ENCODE measurements at regions not wholly inside any gene's neighbourhood (a gene's known extent, or its start where the extent isn't known, plus 50 kb on each side); places are given as distances from the start of the nearest gene placed in this dataset.

DNA sequence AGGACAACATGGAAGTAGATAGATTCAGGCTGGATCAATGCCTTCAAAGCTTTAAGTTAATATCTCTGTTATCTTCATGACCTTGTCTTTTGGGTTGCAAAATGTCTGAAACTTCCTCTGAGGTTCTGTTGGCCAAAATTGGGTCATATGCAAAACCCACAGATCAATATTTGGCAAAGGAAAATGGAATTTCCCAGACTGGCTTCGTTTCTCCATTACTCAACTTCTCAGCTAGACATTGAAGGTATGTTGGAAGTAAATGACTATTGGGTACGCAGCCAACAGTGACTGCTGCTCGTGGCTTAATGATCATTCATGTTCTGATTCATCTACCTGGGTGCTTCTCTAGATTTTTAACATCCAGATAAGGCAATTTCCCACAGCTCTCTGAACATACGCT lies 675.4 kb upstream of the SGO1 start:
- no peak overlapping the region for H3K4me3 ChIP-seq (replicated peaks in 1 of 2; ENCODE audit: low read depth in 2 of 2, low read length in 2 of 2)
- no peak for DNase-seq (ENCODE audit: low read depth in 2 of 2)
- TF ChIP-seq CTCF (IDR thresholded peaks at IDR 0.05; ENCODE audit: low read depth, low read length): no peak

- no peak for TF ChIP-seq CTCF (IDR thresholded peaks at IDR 0.05; ENCODE audit: low read depth, low read length)
- H3K4me3 ChIP-seq (replicated peaks in 1 of 2; ENCODE audit: low read depth in 2 of 2, low read length in 2 of 2): no peak overlapping the region
- no peak for DNase-seq (ENCODE audit: low read depth in 2 of 2)
Measured at GRCh38 chr3:20857636-20858035, 671.6 kb upstream of the SGO1 start.

DNA sequence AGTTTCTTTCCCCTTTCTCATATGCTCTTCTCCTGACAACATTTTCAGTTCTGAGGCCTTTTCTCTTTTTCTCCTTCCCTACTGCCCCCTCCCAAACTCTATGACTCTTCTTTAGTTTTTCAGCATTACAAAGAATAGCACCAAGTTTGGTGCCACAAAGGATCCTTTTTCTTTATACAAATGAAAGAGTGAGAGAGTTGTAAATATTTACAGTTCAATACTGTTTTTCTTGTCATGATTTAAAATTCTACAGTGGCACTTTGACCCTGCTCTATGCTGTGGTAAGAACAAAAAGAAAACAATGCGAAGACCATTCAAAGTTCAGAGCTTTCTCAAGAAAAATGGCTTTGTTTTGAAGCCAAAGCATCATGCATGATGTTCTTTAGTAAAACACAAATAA lies 667.9 kb upstream of the SGO1 start:
- H3K4me3 ChIP-seq (replicated peaks in 1 of 2; ENCODE audit: low read depth in 2 of 2, low read length in 2 of 2): no peak overlapping the region
- DNase-seq (ENCODE audit: low read depth in 2 of 2): no peak
- no peak for TF ChIP-seq CTCF (IDR thresholded peaks at IDR 0.05; ENCODE audit: low read depth, low read length)

DNA sequence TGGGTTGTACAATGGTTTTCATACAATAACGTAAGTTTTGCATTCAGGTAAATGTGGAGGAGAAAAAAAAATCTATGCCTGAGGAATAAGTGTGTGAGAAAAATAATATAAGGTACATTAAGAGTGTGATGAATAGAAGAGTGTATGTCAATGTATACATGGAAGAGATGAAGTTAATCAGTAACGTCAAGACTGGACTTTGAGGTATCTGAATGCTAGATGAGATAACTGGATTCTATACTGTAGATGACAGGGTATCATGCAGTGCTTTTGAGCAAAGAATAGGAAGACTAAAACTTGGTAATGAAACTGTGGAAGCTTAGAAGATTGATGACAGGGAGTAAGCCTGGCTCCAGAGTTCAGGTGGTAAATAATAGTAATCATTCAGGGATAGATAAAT lies 666.7 kb upstream of the SGO1 start:
- H3K4me3 ChIP-seq (replicated peaks in 1 of 2; ENCODE audit: low read depth in 2 of 2, low read length in 2 of 2): no peak overlapping the region
- no peak for TF ChIP-seq CTCF (IDR thresholded peaks at IDR 0.05; ENCODE audit: low read depth, low read length)
- DNase-seq (ENCODE audit: low read depth in 2 of 2): no peak

GRCh38 chr3:20849975-20850374 lies 664.0 kb upstream of the SGO1 start:
- DNase-seq (ENCODE audit: low read depth in 2 of 2): no peak
- no peak overlapping the region for H3K4me3 ChIP-seq (replicated peaks in 1 of 2; ENCODE audit: low read depth in 2 of 2, low read length in 2 of 2)
- TF ChIP-seq CTCF (IDR thresholded peaks at IDR 0.05; ENCODE audit: low read depth, low read length): no peak

GRCh38 chr3:20846832-20847231 lies 660.8 kb upstream of the SGO1 start:
- no peak overlapping the region for H3K4me3 ChIP-seq (replicated peaks in 1 of 2; ENCODE audit: low read depth in 2 of 2, low read length in 2 of 2)
- TF ChIP-seq CTCF (IDR thresholded peaks at IDR 0.05; ENCODE audit: low read depth, low read length): no peak
- no peak for DNase-seq (ENCODE audit: low read depth in 2 of 2)

DNA sequence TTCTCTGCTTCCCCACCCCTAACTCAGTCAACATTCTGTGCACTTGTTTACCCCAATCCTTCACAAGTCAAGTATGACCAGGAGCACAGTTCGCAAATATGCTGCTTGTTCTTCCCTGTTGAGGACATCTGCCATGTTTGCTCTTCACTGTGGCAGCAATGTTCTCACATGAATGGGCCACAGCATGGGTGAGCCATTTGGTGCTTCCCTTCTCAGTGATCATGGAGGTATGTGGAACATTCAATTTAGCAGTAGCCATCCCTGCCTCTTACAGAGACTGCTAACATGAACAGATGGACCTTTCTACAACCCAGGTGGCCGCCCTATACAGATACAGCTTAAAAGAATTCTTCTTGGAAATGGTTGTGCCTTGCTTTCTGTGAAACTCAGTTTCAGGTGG lies 660.1 kb upstream of the SGO1 start:
- TF ChIP-seq CTCF (IDR thresholded peaks at IDR 0.05; ENCODE audit: low read depth, low read length): no peak
- no peak for DNase-seq (ENCODE audit: low read depth in 2 of 2)
- no peak overlapping the region for H3K4me3 ChIP-seq (replicated peaks in 1 of 2; ENCODE audit: low read depth in 2 of 2, low read length in 2 of 2)

Measured in cardiac fibroblast (primary cell).